Upper lobe of right lung (tissue), 1 donor: ENCODE measurements at regions not wholly inside any gene's neighbourhood (a gene's known extent, or its start where the extent isn't known, plus 50 kb on each side); places are given as distances from the start of the nearest gene placed in this dataset.
"Not testable (repeated sequence)": the region's sequence is repeated elsewhere in the genome, so short reads cannot be mapped to it uniquely, and the experiment has no call there.

Source experiments
- ATAC-seq: fragments of 200-7000 bp; cut with Tn5 transposase; one replicate; pipeline ENCODE4 v1.9.1; 2020; ENCODE audit warnings: mild to moderate bottlenecking, moderate library complexity
- DNase-seq: peaks from one replicate; pipeline ENCODE4 v3.0.0-alpha.2; 2020
- H3K27ac ChIP-seq: fragments of 200-600 bp; one replicate; pipeline ENCODE4 v1.8.0; 2022
- H3K27me3 ChIP-seq: fragments of 200-600 bp; one replicate; pipeline ENCODE4 v1.8.0; 2022; ENCODE audit warnings: mild to moderate bottlenecking
- H3K36me3 ChIP-seq: fragments of 200-600 bp; one replicate; pipeline ENCODE4 v1.8.0; 2022
- H3K4me1 ChIP-seq: fragments of 200-600 bp; one replicate; pipeline ENCODE4 v1.8.0; 2022
- H3K4me3 ChIP-seq: fragments of 200-600 bp; one replicate; pipeline ENCODE4 v1.8.0; 2022; ENCODE audit warnings: mild to moderate bottlenecking
- H3K9me3 ChIP-seq: fragments of 200-600 bp; one replicate; pipeline ENCODE4 v1.8.0; 2022
- intact Hi-C: fragments of 100-400 bp; cut with DNase I; formaldehyde crosslinking; loops from one replicate; pipeline ENCODE4 v1.11.0; 2022
- TF ChIP-seq, protein P1 (sequence below): fragments of 200-600 bp; IDR thresholded peaks from one replicate; pipeline ENCODE4 v1.8.0; 2022; ENCODE audit warnings: antibody characterized with exemption
- donor health status: DM: no; HTN: yes; CAD: no; lungs with severe emphysema.

DNA sequence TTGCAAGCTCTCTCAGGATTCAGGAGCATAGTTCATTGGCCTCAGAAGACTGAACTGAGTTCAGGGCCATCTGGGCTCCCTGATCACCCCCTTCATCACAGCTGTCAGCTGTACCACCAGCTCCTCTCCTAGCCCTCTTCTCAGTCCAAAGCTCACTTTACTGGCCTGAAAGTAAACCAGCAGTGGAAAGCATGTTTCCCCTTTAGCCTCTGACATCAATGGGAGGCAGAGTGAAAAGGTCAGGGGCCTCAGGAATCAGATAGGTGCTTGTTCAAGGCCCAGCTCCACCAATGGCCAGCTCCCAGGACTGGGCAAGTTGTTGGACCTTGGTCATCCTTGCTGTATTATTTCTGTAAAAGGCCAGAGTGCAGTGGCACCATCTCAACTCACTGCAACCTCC is 223.4 kb downstream of the TLE3 start:
- Histone ChIP-seq H3K27me3 (no peaks in the 10 kb centered on the region), H3K27ac (no peak overlapping the region), H3K4me3 (no peak overlapping the region), H3K4me1 (no peaks in the 10 kb centered on the region), H3K36me3 (no peaks in the 10 kb centered on the region), H3K9me3 (peaks cover 14% of the 10 kb centered on the region)
- intact Hi-C loops, result no loop called here
- ATAC-seq (no peak), DNase-seq (no peak)
- TF ChIP-seq, protein P1, sequence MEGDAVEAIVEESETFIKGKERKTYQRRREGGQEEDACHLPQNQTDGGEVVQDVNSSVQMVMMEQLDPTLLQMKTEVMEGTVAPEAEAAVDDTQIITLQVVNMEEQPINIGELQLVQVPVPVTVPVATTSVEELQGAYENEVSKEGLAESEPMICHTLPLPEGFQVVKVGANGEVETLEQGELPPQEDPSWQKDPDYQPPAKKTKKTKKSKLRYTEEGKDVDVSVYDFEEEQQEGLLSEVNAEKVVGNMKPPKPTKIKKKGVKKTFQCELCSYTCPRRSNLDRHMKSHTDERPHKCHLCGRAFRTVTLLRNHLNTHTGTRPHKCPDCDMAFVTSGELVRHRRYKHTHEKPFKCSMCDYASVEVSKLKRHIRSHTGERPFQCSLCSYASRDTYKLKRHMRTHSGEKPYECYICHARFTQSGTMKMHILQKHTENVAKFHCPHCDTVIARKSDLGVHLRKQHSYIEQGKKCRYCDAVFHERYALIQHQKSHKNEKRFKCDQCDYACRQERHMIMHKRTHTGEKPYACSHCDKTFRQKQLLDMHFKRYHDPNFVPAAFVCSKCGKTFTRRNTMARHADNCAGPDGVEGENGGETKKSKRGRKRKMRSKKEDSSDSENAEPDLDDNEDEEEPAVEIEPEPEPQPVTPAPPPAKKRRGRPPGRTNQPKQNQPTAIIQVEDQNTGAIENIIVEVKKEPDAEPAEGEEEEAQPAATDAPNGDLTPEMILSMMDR, result no peak

- TF ChIP-seq, protein P1, result no peak
- Histone ChIP-seq H3K4me3 (no peak overlapping the region), H3K27ac (no peak overlapping the region), H3K9me3 (peaks cover 14% of the 10 kb centered on the region), H3K4me1 (no peaks in the 10 kb centered on the region), H3K36me3 (no peaks in the 10 kb centered on the region), H3K27me3 (no peaks in the 10 kb centered on the region)
- DNase-seq (no peak), ATAC-seq (no peak)
- intact Hi-C loops, result no loop called here
Measured at GRCh38 chr15:69876064-69876940, 221.4 kb downstream of the TLE3 start.

DNA sequence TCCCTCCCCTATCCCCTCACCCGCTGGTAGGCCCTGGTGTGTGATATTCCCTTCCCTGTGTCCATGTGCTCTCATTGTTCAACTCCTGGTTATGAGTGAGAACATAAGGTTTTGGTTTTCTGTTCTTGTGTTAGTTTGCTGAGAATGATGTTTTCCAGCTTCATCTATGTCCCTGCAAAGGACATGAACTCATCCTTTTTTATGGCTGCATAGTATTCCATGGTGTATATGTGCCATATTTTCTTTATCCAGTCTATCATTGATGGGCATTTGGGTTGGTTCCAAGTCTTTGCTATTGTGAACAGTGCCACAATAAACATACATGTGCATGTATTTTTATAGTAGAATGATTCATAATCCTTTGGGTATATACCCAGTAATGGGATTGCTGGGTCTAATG is 217.8 kb downstream of the TLE3 start:
- H3K27me3 ChIP-seq, H3K4me3 ChIP-seq, intact Hi-C loops, H3K36me3 ChIP-seq, H3K9me3 ChIP-seq, H3K27ac ChIP-seq, H3K4me1 ChIP-seq, DNase-seq, ATAC-seq: not testable (repeated sequence)

DNA sequence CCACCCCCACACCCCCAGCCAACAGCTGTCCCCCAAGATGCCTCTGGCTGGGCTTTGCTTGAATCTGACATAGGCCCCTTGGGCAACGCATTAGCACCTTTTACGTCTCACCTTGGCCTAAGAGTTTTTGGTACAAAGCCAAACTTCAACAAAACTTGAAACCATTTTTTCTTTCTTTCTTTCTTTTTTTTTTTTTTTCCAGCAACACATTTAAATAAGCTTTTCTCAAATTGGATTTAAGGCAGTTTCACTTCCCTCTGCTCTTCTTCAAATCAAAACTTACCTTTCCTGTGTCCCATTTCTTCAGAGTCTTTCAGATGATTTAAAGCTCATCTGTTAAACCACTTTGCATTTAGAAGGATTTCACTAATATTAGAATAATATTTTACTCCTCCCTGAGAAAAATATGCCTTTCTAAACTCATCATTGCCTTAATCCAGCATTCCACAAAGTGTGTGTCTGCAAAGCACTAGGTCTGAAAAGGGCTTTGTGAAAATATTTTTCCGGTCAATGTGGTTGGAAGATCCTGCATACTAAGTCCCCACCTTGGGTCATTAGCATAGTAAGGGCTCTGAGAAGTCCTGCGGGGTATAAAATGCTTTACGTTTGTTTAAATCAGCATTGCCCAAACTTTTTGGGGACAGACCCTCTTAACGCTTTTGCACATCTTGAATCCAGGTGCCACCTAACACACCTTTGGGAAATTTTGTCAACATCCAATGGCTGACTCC is 217.0 kb downstream of the TLE3 start:
- Histone ChIP-seq H3K4me1 (no peaks in the 10 kb centered on the region), H3K27ac (no peak overlapping the region), H3K36me3 (no peaks in the 10 kb centered on the region), H3K27me3 (peaks cover under 1% of the 10 kb centered on the region), H3K9me3 (no peaks in the 10 kb centered on the region), H3K4me3 (no peak overlapping the region)
- ATAC-seq (no peak), DNase-seq (no peak)
- TF ChIP-seq, protein P1, result no peak
- intact Hi-C loops, result no loop called here

DNA sequence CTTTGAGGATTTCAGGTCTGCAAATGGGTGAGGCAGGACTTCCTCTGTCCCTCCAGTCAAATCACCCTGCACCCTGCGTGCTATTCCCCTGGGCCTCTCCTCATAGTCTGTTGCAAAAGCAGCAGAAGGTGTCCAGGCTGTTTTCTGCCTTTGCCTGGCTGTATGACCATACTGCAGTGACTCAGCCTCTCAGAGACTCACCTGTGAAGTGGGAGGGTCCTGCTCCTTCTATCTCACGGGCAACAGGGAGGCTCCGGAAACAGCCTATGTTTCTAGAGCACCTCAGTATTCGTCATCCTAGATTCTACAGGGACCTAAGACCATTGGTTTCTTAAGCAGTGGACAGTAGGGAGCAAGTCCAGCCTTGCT is 216.4 kb downstream of the TLE3 start:
- H3K27ac ChIP-seq, result no peak overlapping the region
- H3K27me3 ChIP-seq, result peaks cover 6% of the 10 kb centered on the region
- intact Hi-C loops, result no loop called here
- H3K4me3 ChIP-seq, result no peak overlapping the region
- H3K9me3 ChIP-seq, result no peaks in the 10 kb centered on the region
- TF ChIP-seq, protein P1, result no peak
- H3K36me3 ChIP-seq, result no peaks in the 10 kb centered on the region
- no peaks in the 10 kb centered on the region for H3K4me1 ChIP-seq
- DNase-seq (no peak), ATAC-seq (no peak)

DNA sequence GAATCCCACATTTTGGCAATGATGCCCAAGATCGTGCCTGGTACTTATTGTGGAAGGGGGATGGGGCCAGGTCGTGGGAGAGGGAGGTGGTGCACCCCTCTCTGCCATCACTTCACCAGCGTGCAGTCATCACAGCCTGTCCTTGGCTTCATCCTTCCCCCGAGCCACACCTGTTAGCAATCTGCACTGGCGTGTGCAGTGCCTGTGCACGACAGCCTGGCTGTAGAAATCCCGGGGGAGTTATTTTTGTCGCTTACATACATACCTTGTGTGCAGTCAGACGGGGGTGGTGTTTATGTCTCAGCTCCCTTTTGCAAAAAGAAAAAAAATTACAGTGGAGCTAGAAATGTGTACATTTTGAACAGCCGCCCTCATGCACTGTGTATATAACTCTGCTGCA is 216.0 kb downstream of the TLE3 start:
- intact Hi-C loops, result no loop called here
- H3K27me3 ChIP-seq, result peaks cover 11% of the 10 kb centered on the region
- no peaks in the 10 kb centered on the region for H3K9me3 ChIP-seq
- H3K4me3 ChIP-seq, result no peak overlapping the region
- TF ChIP-seq, protein P1, result no peak
- DNase-seq, result no peak
- H3K27ac ChIP-seq, result no peak overlapping the region
- no peaks in the 10 kb centered on the region for H3K4me1 ChIP-seq
- no peak for ATAC-seq
- H3K36me3 ChIP-seq, result no peaks in the 10 kb centered on the region
